AG10803 (cell line): ENCODE measurements at regions not wholly inside any gene's neighbourhood (a gene's known extent, or its start where the extent isn't known, plus 50 kb on each side); places are given as distances from the start of the nearest gene placed in this dataset.
"Not testable (repeated sequence)": the region's sequence is repeated elsewhere in the genome, so short reads cannot be mapped to it uniquely, and the experiment has no call there.

ENCODE experiments used
- DNase-seq: peaks from one replicate; pipeline ENCODE4 v3.0.0; 2010; ENCODE audit warnings: low read depth
- H3K4me3 ChIP-seq: 2 replicates; pipeline ENCODE4 v1.5.1; 2011; ENCODE audit warnings: mild to moderate bottlenecking, low read length, control low read depth
- CTCF ChIP-seq: conservative IDR thresholded peaks from 2 replicates; pipeline ENCODE4 v1.5.1; 2011; ENCODE audit warnings: mild to moderate bottlenecking, low read length, control low read depth, inconsistent platforms

- TF ChIP-seq CTCF = no peak
- no peak for DNase-seq
- no peak overlapping the region for H3K4me3 ChIP-seq
Observed at GRCh38 chr6:113718588-113718987, 138.6 kb upstream of the MARCKS start.

- H3K4me3 ChIP-seq = no peak overlapping the region
- no peak for DNase-seq
- TF ChIP-seq CTCF = no peak
Observed at GRCh38 chr6:113719064-113719463, 138.1 kb upstream of the MARCKS start.

GRCh38 chr6:113719545-113719944, 137.6 kb upstream of the MARCKS start:
- no peak overlapping the region for H3K4me3 ChIP-seq
- peak; percentile 53 for DNase-seq
- TF ChIP-seq CTCF = no peak

GRCh38 chr6:113723182-113723581, 134.0 kb upstream of the MARCKS start:
- DNase-seq = no peak
- H3K4me3 ChIP-seq = no peak overlapping the region
- no peak for TF ChIP-seq CTCF

GRCh38 chr6:113724927-113725326, 132.2 kb upstream of the MARCKS start:
- not testable (repeated sequence) for DNase-seq

GRCh38 chr6:113731541-113731940, 125.6 kb upstream of the MARCKS start:
- no peak for TF ChIP-seq CTCF
- no peak overlapping the region for H3K4me3 ChIP-seq
- no peak for DNase-seq

More at GRCh38 chr6:113724927-113725326, 132.2 kb upstream of the MARCKS start:
- not testable (repeated sequence) for H3K4me3 ChIP-seq

GRCh38 chr6:113732384-113732966, 124.7 kb upstream of the MARCKS start:
- DNase-seq = peak; percentile 33
- no peak overlapping the region for H3K4me3 ChIP-seq
- TF ChIP-seq CTCF = no peak

GRCh38 chr6:113733381-113733780, 123.8 kb upstream of the MARCKS start:
- no peak for TF ChIP-seq CTCF
- no peak overlapping the region for H3K4me3 ChIP-seq
- peak; percentile 21 for DNase-seq
